ENCODE measurements at regions not wholly inside any gene's neighbourhood (a gene's known extent, or its start where the extent isn't known, plus 50 kb on each side); places are given as distances from the start of the nearest gene placed in this dataset.

GRCh38 chr14:96989306-96989705 lies 192.1 kb downstream of the VRK1 start:
- DNase-seq (ENCODE audit: low spot score) = no peak
- no peak for ATAC-seq (ENCODE audit: low FRiP score)
- no peak for TF ChIP-seq CTCF (IDR thresholded peaks at IDR 0.05)

GRCh38 chr14:96991226-96991625 lies 194.0 kb downstream of the VRK1 start:
- ATAC-seq (ENCODE audit: low FRiP score) = no peak
- no peak for DNase-seq (ENCODE audit: low spot score)
- TF ChIP-seq CTCF (IDR thresholded peaks at IDR 0.05) = no peak

GRCh38 chr14:96994999-96995398 lies 197.8 kb downstream of the VRK1 start:
- TF ChIP-seq CTCF (IDR thresholded peaks at IDR 0.05) = no peak
- no peak for ATAC-seq (ENCODE audit: low FRiP score)
- DNase-seq (ENCODE audit: low spot score) = no peak

GRCh38 chr14:96997269-96997668 lies 200.1 kb downstream of the VRK1 start:
- DNase-seq (ENCODE audit: low spot score) = no peak
- ATAC-seq (ENCODE audit: low FRiP score) = no peak
- no peak for TF ChIP-seq CTCF (IDR thresholded peaks at IDR 0.05)

- TF ChIP-seq CTCF (IDR thresholded peaks at IDR 0.05) = no peak
- DNase-seq (ENCODE audit: low spot score) = no peak
- ATAC-seq (ENCODE audit: low FRiP score) = no peak
Observed at GRCh38 chr14:96997996-96998395, 200.8 kb downstream of the VRK1 start.

- ATAC-seq (ENCODE audit: low FRiP score) = no peak
- no peak for TF ChIP-seq CTCF (IDR thresholded peaks at IDR 0.05)
- DNase-seq (ENCODE audit: low spot score) = no peak
Observed at GRCh38 chr14:96999654-97000155, 202.5 kb downstream of the VRK1 start.

- ATAC-seq (ENCODE audit: low FRiP score) = no peak
- no peak for TF ChIP-seq CTCF (IDR thresholded peaks at IDR 0.05)
- no peak for DNase-seq (ENCODE audit: low spot score)
Observed at GRCh38 chr14:97002454-97002853, 205.3 kb downstream of the VRK1 start.

Data from omental fat pad (tissue), 3 donors.